Loucy (cell line): ENCODE measurements at regions not wholly inside any gene's neighbourhood (a gene's known extent, or its start where the extent isn't known, plus 50 kb on each side); places are given as distances from the start of the nearest gene placed in this dataset.

Source experiments
- EZH2phosphoT487 ChIP-seq: fragments of 200-600 bp; IDR thresholded peaks from 2 replicates; pipeline ENCODE4 v1.6.1; 2018; ENCODE audit warnings: antibody characterized with exemption, mild to moderate bottlenecking, moderate library complexity, borderline replicate concordance
- TF ChIP-seq, protein P1 (sequence below): fragments of 200-600 bp; sonication (generic); conservative IDR thresholded peaks from 2 replicates; pipeline ENCODE4 v1.5.1; 2014; ENCODE audit warnings: mild to moderate bottlenecking, antibody characterized with exemption, low read length

DNA sequence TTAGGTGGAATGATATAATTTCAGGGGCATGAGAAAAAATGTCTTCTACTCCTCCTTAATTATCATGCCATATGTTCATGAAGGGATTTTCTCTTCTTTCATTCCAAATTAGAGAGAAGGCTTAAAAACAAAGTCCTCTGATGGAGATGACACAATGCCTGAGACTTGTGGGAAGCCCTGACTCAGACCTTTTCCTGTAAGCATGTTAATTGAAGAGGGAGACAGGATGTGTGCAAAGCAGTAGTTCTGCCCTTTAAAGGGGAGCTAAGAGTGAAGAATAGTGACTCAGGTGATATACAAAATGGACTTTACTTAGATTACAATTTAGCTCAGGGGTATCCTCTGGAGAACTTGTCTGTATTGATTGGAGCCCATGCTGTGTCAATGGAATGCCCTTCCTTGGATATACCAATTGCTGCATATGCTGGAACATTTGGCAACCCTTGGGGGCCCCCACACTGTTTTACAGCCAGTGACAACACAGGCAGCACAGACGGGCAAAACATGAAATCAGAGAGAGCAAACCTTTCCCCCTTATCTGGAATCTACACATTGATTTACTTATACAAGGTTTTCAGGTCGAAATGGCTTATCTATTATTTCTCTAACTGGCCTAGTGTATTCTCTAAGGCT, 81.3 kb downstream of the IZUMO3 start:
- TF ChIP-seq, protein P1, sequence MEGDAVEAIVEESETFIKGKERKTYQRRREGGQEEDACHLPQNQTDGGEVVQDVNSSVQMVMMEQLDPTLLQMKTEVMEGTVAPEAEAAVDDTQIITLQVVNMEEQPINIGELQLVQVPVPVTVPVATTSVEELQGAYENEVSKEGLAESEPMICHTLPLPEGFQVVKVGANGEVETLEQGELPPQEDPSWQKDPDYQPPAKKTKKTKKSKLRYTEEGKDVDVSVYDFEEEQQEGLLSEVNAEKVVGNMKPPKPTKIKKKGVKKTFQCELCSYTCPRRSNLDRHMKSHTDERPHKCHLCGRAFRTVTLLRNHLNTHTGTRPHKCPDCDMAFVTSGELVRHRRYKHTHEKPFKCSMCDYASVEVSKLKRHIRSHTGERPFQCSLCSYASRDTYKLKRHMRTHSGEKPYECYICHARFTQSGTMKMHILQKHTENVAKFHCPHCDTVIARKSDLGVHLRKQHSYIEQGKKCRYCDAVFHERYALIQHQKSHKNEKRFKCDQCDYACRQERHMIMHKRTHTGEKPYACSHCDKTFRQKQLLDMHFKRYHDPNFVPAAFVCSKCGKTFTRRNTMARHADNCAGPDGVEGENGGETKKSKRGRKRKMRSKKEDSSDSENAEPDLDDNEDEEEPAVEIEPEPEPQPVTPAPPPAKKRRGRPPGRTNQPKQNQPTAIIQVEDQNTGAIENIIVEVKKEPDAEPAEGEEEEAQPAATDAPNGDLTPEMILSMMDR = no peak
- no peak for TF ChIP-seq EZH2phosphoT487
